Stimulated activated CD4-positive, alpha-beta T cell treated with anti-CD3 and anti-CD28 coated beads, Interleukin-1b, Interleukin-23, amount 100 ng/mL, for 48 hours (primary cell): ENCODE measurements at regions not wholly inside any gene's neighbourhood (a gene's known extent, or its start where the extent isn't known, plus 50 kb on each side); places are given as distances from the start of the nearest gene placed in this dataset.

Experiments
- DNase-seq: peaks from one replicate; pipeline ENCODE4 v3.0.0-alpha.2; 2020

GRCh38 chr3:87390821-87391220, 114.4 kb upstream of the POU1F1 start:
- no peak for DNase-seq

- DNase-seq, result no peak
Observed at GRCh38 chr3:87390353-87390752, 114.0 kb upstream of the POU1F1 start.

GRCh38 chr3:87375231-87375682, 98.9 kb upstream of the POU1F1 start:
- DNase-seq, result no peak

GRCh38 chr3:87370007-87370406, 93.6 kb upstream of the POU1F1 start:
- no peak for DNase-seq

- DNase-seq, result no peak
Observed at GRCh38 chr3:87367736-87368135, 91.4 kb upstream of the POU1F1 start.

- no peak for DNase-seq
Observed at GRCh38 chr3:87363721-87364120, 87.3 kb upstream of the POU1F1 start.

- no peak for DNase-seq
Observed at GRCh38 chr3:87361956-87362355, 85.6 kb upstream of the POU1F1 start.

GRCh38 chr3:87361271-87361670, 84.9 kb upstream of the POU1F1 start:
- no peak for DNase-seq

GRCh38 chr3:87359826-87360225, 83.4 kb upstream of the POU1F1 start:
- no peak for DNase-seq

GRCh38 chr3:87359025-87359424, 82.6 kb upstream of the POU1F1 start:
- DNase-seq, result no peak

GRCh38 chr3:87358066-87358465, 81.7 kb upstream of the POU1F1 start:
- no peak for DNase-seq

GRCh38 chr3:87354398-87354797, 78.0 kb upstream of the POU1F1 start:
- no peak for DNase-seq

GRCh38 chr3:87351937-87352336, 75.6 kb upstream of the POU1F1 start:
- no peak for DNase-seq

- no peak for DNase-seq
Observed at GRCh38 chr3:87350367-87351199, 74.2 kb upstream of the POU1F1 start.

- no peak for DNase-seq
Observed at GRCh38 chr3:87349833-87350232, 73.4 kb upstream of the POU1F1 start.

- no peak for DNase-seq
Observed at GRCh38 chr3:87336761-87337160, 60.4 kb upstream of the POU1F1 start.

- DNase-seq, result no peak
Observed at GRCh38 chr3:87335931-87336330, 59.5 kb upstream of the POU1F1 start.

GRCh38 chr3:87333393-87333892, 57.1 kb upstream of the POU1F1 start:
- peak; percentile 34 for DNase-seq

- no peak for DNase-seq
Observed at GRCh38 chr3:87332789-87333188, 56.4 kb upstream of the POU1F1 start.

GRCh38 chr3:87329065-87329464, 52.7 kb upstream of the POU1F1 start:
- no peak for DNase-seq
